NCI-H187 treated with DMSO at 0.1 percent for 48 hours (cell line): ENCODE measurements at regions not wholly inside any gene's neighbourhood (a gene's known extent, or its start where the extent isn't known, plus 50 kb on each side); places are given as distances from the start of the nearest gene placed in this dataset.

Source experiments
- DNase-seq: peaks from one replicate; lab custom pipeline; 2025; lab: John Stamatoyannopoulos, UW

- DNase-seq: no peak
Observed at GRCh38 chr12:4969405-4969804, 59.7 kb downstream of the KCNA1 start.

DNA sequence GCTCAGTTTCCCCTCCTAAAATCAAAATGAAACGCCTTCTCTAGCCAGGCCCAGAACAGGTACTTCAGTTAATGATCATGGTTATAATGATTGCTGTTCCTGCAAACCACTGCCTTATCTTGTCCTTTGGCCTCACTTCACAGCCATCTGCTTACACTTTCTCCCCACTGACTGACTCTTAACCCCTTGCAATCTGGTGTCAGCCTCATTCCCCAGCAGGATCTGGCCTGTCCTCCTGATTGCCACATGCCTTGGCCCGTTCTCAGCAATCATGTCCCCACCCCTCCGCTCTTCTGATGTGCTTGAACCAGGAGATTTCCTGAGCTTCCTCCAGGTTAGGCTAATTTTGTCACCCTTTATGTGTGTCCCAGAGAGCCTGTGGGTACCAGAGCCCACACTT is 64.5 kb downstream of the KCNA1 start:
- DNase-seq: no peak

DNA sequence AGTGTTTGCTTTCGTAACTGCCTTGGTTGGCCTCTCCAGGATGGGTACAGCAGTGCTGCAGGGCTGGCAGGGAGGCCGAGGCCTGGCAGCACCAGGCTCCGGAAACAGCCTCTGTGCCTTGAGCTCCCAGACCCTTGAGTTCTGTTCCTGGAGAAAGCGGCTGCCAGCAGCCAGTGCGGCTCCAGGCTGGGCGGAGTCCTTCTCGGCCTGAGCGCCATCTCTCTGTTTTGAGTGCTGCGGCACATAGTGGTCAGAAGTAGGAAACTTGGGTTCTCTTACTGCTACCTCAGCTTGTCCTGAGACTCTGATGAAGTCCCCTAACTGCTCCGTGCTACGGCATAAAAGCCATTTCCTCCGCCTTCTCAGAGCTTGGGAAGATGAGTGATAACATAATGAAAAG is 65.9 kb downstream of the KCNA1 start:
- no peak for DNase-seq

GRCh38 chr12:4977102-4977501 is 66.6 kb upstream of the KCNA5 start:
- no peak for DNase-seq

GRCh38 chr12:4978737-4979136 is 64.9 kb upstream of the KCNA5 start:
- DNase-seq: no peak

DNA sequence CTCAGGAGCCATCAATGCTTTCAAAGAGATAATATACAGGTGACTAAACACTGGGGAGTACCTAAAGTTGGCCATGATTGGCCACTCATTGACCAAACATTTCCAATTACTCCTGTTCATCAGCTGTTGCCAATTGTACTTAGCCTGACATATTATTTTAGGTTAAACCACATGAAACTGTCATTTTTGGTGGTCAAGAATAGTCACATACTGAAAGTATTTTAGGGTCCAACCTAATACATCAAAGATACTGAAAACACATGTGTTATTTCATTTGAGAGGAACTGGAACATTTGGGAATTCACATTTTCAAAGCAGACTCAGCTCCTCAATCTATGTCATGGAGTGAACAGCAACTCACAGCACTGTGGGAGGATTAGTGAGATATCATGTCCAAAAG is 63.9 kb upstream of the KCNA5 start:
- no peak for DNase-seq

DNA sequence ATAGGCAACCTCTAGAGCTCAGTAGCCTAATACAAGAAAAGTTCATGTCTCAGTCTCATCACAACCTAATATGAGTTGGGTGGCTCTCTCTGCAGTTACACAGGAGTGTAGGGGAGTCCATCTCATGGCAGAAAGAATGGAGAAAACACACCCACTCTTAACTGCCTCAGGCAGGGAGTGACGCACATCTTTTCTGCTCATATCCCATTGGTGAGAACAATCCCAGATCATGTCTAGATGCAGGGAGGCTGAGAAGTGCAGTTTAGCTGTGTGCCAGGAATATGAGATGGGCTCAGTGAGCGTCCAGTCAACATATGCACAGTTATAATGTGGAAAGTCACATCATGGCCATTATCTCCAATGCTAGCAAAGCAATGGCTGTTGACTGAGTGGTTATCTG is 59.3 kb upstream of the KCNA5 start:
- no peak for DNase-seq

DNA sequence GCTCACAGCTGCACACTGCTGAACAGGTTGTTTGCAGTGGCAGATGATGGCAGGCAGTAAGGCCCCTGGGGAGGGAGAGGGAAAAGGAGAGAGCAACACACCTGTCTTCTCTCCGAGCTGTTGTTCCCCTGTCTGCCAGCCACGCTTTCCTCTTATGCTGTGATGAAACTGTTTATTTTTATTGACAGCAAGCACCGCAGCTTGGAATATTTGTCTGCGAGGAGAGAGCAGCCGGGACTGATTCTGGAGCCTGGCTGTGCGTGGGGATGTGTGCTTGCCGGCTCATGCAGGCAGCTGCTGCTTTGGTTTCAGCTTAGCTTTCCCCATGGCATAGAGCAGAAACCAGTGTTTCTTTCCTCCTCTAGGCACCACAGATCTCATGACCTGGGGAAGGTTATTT is 58.7 kb upstream of the KCNA5 start:
- peak; percentile 84 for DNase-seq

- DNase-seq: no peak
Observed at GRCh38 chr12:4985820-4986219, 57.9 kb upstream of the KCNA5 start.

GRCh38 chr12:4987076-4988046 is 56.3 kb upstream of the KCNA5 start:
- no peak for DNase-seq

- no peak for DNase-seq
Observed at GRCh38 chr12:4991373-4991772, 52.3 kb upstream of the KCNA5 start.

DNA sequence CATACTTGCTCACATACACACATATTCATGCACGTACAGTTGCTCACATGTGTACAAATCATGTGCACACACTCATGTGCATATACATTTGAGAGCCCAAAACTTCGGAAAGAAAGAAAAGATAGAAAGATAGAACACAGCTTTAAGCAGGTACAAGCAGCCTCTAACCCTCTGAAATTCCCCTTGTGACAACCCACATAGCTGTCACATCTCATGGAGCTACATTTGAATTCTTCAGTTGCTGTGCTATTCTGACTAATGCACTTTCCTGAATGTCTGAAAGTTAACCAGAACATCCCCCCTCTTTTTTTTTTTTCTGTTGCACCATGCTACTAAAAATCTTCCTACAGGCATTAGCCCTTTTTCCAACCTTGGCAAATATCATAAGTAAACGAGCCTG is 51.9 kb upstream of the KCNA5 start:
- DNase-seq: no peak

GRCh38 chr12:4992871-4993270 is 50.8 kb upstream of the KCNA5 start:
- no peak for DNase-seq
